Stimulated activated CD4-positive, alpha-beta T cell treated with anti-CD3 and anti-CD28 coated beads, Interleukin-15, amount 100 ng/mL, for 48 hours (primary cell): ENCODE measurements at regions not wholly inside any gene's neighbourhood (a gene's known extent, or its start where the extent isn't known, plus 50 kb on each side); places are given as distances from the start of the nearest gene placed in this dataset.

Experiments
- DNase-seq, 2 donors: peaks; one replicate each; pipeline ENCODE4 v3.0.0-alpha.2; 2020; ENCODE audit warnings: low read depth in 2 of 2

DNA sequence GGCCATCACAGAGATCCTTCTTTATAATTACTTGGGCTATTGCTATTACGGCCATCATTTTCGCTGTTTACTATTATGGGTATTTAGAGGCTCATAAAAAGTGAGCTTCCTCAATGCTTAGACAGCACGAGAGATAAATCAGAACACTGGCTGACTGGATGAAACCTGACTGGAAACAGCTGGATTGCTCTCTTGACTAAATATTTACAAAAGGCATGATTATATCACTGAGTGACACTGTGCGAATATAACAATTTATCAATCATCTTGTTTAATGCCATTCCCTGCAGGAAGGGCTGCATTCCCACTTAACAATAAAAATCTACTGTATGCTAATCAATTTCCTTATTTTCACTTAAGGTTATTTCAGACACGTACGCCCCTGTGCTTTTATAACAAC is 260.1 kb upstream of the ARID1B start:
- no peak for DNase-seq

DNA sequence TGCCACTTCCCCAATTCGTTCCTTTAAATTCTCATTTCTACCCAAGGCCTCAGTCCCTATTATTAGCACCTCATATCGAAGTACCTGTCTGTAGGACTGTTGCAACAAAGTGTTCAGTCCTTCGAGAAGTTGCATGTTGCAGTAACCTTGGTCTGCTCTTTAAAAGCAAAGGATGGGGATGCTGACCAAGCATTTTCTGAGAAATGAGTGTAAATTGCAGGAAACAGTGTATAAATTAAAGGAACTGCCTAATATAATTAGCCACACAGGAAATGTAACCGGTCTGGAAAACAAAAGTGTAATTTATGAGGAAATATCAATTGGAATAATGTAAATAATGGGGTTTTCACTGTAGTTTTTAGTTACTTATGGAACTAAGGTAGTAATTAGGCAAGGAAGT is 261.9 kb upstream of the ARID1B start:
- no peak for DNase-seq

DNA sequence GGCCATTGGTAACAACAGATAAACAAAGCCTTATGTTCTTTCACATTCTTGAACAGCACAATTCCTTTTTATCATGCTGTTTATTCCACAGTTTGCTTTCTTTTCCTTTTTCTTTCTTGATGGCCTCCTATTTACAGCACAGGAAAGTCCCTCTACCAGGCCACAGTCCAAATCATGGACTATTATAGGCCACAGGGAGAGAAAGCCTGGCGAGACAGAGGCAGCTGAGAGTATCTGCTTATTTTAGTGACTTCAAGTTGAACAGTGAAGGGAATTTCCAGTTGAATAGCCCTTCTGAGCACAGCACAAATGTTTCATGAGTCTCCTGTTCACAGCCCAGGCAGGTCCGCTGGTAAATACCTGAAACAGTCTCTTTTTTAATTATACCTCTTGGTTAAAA is 263.7 kb upstream of the ARID1B start:
- DNase-seq = no peak

DNA sequence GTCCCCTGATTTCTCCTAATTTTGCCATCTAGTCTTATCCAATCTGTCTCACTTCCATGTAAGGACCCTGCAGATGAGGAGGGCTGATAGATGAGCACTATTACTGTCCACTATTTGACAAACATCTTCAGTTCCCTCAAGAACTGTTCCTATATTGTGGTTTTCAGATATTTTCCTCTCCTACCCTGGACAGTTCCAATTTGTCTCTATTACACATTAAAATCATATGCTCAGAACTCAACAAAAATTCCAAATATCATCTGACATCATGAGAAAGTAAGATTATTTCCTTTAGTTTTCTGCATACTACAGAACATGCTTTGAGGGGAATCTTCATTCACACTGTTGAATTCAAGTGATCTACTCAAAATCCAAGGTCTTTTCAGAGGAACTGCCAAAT is 265.6 kb upstream of the ARID1B start:
- no peak for DNase-seq

DNA sequence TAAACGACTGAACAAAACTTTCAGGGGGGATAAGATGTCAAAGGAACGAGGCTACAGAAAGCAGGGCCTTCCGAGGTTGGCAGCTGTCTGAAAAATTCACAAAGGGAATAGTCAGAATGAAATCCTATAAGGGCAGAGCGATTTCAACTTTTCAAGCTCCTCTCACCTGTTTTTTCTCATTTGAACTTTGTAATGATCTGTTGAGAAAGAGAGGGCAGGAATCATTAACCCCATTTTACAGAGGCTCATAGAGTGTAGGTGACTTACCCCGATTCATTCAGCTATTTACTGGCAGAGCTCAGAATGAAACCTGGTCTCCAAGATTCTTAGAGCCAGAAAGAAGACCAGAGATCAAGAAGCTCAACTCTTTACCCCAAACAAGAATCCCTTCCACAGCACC is 266.1 kb upstream of the ARID1B start:
- DNase-seq = no peak

DNA sequence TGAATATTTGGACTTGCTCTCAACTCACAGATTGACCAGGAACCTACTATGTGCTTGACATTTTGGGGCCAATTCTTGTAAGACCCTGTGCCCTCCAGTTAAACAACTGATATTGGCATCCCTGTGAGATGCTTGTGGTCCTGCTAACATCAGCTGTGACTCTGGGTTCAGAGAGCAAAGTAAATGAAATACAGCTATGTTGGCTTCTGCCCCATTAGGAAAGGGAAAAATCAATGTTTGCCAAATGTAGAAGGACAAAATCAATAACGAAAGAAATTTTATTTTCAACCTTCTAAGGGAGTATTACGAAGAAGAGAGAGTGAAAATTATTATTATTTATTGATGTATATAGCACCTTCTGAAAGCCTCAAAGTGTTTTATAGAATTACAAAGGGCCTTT is 266.9 kb upstream of the ARID1B start:
- DNase-seq = no peak

DNA sequence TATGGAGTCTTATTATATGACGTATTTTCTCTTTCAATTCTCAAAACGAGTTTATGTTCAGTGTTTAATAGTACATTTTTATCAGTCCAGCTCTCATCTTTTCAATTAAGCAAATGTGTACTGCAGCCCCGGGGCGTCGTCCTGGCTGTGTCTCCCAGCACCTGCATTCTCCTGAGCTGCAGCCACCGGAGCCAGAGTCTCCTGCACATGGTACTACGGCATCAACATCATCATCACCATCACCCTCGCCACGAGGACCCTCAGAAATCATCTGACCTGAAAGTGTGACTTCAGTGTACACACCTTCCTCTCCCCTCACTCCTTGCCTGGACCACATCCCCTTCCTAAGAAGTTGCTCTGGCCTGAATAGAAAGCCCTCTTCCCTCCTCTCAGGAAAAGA is 267.7 kb upstream of the ARID1B start:
- DNase-seq = no peak

DNA sequence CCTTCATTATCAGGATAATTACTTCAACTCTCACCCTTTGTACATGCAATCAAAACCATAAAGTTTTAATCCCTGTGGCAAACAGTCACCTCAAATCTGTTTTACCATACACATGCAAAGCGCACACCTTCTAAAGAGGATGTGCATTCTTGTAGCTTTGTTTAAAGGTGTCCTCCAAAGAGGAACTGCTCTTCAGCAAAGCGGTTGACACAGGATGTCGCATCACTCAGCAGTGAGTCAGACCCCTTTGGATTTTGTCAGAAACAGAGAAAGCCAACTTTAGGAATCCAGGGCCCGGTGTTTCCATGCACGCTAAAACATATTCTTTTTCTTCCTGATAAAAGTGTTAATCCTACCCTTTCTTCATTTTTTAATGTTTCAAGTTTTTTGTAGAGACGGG is 268.3 kb upstream of the ARID1B start:
- DNase-seq = no peak

DNA sequence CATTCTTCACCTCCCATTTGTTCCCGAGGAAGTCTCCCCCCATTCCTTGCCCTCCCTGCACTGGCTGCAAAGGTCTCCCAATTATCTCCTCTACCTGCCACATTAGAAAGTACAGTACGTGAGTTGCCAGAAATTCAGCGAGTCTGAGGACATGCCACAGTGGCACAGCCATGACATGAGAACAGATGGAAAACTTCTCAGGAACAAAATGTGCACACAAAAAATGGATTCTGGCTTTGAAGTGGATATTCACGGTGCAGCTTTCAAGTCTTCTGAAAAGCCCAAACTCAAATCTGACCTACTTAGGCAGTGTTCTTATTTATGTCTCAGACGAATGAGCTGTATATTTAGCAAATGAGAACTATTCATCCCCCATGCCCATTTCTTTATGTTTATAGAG is 269.1 kb upstream of the ARID1B start:
- DNase-seq = no peak

DNA sequence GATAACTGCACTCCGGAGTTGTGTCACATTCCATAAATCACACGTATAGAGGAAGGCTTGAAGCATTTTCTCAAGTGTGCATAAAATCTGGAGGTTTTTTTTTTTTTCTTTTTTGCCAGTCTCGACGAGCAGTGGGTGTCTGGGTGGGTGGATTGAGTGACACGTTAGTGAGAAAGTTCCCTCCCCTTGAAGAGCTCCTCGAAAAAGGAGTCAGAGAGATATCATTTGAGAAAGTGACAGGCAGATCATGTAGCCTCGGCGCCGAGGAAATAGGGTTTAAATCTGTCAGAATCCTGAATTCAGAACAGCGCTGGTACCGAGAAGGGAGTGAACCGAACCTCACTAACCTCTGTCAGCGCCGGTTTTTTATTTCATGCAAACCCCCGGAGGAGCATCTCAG is 269.5 kb upstream of the ARID1B start:
- no peak for DNase-seq

DNA sequence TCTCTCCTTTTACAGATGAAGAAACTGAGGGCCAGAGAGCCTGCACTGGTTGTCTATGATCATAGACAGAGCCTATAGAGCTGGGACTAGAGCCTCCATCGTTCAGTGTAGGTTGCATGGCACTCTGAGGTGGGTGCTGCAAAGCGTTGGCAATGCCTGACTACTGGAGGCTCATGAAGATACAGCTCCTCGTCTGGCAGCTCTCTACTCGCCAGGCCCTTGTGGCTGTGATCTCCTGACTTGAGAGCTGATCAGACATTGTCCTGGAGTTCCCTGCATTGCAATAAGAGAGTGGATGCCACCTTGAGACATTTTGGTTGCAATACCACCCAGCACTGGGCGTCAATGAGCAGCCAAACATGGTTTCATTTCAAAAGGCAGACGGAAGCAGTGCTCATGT is 270.1 kb upstream of the ARID1B start:
- no peak for DNase-seq

DNA sequence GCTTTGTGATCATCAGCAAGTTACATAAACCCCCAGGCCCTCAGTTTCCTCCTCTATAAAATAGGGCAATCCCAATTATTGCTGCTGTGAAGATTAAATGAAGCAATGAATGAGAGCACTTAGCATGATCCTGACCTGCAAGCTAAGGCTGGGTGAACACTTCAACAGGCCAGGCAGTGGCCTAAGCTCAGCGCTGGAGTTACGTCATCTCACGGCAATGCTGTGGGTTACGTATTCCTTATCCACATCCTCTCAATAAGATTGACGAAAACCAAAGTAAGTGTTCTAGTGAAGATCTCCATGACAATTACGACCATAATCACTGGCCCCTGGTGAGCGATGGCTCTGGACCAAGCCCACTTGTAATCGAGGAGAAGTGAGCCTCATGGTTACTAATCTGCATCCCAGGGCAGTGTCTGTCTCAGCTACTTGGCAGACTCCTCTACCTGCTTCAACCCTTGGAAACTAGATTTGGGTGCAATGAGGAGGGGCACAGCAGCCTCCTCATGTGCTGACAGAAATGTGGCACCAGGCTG is 274.1 kb upstream of the ARID1B start:
- no peak for DNase-seq

DNA sequence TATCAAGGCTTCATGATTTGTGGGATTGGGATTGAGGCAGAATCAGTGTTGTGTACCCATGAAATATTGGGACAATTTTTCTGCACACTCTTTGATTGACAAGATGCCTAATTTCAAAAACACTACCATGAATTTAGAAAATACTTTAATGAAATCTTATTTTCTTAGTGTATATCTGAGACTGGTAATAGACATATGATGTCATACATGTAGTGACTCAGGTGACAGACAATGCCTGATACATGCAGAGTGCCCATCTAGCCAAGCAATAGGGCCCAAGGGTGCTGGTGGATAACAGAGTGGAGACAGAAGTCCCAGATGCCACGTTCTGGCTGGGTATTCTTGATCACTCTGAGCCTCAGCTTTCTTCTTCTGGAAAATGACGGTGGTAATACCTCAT is 279.6 kb upstream of the ARID1B start:
- no peak for DNase-seq

DNA sequence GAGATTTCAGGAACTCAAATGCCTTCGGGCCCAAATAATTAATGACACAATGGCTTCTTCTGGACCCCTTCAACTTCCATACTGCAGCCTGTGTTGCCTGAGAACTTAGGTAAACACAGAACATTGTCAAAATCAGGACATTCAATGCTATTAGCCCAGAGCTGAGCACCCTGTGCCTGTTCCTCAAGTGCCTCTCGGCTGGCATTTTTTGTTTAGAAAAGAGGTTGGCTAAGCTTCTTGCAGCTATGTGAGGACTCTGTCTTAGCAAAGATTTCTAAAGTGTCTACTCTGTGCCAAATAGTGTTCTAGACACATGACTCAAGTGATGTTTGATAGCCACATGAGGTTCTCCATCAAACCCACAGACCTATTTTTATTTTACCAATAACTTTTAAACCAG is 289.3 kb upstream of the ARID1B start:
- no peak for DNase-seq

DNA sequence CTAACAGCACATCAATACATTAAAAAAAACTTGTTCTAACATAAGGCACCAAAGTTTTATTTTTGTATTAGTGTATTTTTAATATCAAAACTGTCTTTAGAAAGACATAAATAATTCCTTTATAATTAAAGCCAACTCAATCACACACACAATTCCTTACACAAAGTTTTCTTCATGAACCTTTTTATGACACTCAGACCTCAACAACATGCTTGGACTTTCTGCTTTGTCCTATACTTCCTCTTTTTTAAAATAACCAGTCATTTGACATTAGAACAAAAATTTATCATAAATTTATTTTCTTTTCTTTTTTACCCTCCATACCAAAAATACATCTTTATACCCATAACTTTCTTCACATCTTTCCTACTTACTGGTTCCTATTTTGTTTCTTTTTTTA is 292.0 kb upstream of the ARID1B start:
- DNase-seq = no peak

DNA sequence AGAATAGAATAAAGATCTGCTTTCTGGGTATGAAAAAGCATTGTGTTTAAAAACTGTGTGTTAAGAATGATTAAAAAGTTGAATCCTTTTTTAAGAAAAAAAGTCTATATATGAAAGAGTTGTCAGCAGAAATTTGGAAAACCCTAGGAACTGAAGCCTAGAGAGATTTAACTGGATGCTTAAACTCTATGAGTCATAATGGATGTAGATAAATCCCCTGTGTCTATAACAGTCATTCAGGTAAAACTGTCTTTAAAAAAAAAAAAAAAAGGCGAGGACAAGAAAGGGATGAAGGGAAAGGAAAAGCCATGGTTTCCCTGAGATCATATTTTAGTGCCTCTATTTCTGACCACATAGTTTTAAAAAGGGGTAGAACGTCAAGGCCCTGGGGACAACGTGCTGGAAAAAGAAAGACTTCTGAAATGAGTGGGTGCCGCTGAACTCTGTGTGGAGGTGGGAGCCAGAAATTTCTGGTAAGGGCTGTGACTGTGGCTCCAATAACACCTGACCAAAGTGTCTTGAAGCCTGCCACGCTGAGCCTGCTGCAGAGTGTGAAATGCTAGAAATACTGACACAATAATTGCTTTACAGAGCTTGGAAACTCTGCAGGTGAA is 302.6 kb upstream of the ARID1B start:
- DNase-seq = no peak

DNA sequence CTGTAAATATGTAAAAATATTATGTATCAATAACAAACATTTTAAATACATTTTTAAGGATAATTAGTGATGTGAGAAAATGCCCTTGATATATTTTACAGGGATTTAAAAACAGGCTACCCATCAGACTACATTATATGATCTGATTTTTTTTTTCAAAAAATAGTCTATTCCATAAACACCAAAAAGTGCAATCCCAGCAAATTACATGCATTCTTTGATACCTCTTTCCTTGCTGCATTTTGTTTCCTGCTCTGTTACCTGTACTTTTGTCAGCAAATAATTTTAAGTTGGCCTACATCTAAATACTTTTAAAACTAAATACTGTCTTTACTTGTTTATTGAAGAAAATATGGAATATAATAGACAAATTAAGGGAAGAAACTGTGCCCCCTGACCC is 306.2 kb upstream of the ARID1B start:
- no peak for DNase-seq

DNA sequence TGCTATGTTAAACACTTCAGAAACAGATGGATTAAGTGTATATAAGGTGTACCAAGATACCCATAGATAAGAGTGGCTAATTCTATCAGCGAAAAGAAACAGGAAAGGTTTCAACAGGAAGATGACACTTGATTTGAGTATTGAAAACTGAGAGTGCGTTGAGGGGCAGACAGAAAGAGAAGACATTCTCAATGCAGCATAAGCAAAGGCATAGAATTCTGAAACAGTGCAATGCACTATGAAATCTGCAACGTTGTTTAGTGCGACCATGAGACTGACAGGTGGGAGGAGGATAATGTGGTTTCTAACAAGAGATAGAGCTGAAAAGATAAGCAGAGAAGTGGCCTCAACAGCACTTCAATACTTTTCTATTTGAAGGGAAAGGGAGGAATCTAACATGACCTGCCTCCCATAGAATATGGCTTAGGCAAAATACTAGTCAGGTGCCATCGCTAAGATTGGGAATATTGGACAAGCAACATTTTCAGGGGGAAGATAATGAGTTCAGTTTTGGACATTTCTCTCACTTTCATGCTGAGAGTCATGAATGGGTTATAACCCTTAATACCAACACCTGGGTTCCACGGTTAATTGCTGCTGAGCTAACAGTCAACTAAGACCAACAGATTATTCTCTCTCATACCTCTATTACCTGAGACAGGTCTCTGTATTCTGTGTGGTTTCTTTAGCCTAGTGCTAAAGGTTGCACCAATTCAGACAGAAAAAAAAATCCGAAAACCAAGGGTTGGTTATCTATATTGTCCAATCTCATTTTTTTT is 312.9 kb upstream of the ARID1B start:
- no peak for DNase-seq

DNA sequence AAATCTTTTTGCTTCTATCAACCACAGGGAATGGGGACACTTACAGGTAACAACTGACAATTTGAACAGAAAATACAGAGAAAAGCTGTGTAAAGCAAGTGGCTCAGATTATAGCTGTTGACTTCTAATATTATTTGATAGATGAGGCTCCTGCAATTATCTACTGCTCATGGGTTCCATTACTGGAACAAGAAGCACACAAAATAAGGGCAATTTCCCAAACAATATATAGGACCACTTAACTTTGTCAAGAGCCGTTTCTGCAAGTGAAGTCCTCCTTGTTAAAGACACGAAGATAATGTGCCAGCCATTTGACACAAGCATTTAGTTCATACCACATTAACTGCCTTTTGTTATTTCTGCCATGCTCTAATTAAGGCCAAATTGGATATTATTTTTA is 315.5 kb upstream of the ARID1B start:
- no peak for DNase-seq

DNA sequence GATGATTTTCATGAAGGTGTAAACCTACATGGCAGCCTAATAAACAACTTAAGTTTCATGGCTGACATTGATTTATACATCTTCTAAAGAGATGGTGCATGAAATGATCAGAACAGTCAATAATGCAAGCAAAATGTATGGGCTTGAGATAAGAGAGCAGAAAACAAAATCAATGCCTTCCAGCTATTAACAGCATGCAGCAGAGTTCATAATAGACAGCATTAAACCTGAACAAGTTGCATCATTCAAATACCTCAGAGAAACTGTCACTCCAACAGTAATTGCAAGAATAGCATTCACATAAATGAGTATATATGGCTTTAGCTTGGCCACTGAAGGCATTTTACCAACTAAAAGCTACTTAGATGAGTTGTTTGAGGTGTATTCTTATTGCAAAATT is 319.6 kb upstream of the ARID1B start:
- no peak for DNase-seq

DNA sequence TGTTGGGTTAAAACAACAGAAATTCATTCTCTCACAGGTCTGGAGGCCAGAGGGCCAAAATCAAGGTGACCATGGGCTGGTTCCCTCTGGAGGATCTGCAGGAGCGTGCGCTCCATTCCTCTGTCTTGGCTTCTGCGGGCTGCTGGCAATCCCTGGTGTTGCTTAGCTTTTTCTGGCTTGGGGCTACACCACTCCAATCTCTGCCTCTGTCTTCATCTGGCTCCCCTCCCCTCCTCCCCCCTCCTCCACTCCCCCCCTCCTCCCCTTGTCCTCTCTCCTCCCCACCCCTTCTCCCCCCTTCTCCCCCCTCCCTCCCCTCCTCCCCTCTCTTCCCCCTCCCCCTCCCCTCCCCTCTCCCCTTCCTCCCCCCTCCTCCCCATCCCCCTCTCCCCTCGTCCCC is 321.3 kb upstream of the ARID1B start:
- DNase-seq = no peak

DNA sequence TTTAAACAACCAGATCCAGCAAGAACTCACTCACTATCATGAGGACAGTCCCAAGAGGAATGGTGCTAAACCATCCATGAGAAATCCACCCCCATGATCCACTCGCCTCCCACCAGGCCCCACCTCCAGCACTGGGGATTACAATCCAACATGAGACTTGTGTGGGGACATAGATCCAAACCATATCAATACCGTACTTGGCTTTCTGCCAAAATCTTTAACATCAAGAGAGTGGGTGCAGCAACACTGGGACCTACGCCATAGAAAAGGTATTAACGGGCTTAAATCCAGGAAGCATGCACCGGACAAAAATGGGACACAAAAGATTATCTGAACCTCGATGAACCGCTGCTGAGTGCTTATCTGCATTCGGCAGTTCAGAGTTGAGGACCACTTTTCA is 322.3 kb upstream of the ARID1B start:
- no peak for DNase-seq

DNA sequence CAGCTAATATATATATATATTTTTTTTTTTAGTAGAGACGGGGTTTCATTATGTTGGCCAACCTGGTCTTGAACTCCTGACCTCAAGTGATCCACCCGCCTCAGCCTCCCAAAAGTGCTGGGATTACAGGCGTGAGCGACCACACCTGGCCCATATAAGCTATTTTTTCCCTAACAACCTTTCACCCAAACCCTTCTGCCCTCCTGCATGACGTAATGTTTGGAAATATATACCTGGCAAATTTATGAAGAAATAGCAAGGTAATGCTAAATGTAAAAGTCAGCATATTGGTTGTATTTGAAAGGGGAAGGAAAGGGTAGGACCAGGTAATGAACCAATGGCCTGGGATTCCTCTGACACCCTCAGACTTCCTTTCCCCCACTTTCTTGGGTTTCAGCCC is 325.5 kb upstream of the ARID1B start:
- DNase-seq = no peak

DNA sequence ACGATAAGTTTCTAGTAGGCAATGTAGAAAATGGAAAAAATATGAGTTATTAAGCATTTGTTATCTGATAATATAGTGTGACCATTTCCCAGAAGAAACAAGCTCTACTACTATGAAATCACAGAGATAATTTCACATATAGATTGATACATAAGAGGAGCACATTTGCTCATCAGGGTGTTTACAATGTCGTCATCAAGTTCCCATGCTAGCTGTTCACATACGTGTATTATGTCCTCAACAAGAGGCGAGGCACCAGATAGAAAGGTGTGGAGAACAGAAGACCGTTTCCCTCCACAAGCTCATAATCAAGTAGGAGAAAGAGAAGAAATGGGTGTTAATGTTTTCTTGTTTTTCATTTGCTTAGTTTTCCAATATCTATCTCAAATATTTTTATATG is 326.1 kb upstream of the ARID1B start:
- DNase-seq = no peak
